G401.6 (cell line): ENCODE measurements at regions not wholly inside any gene's neighbourhood (a gene's known extent, or its start where the extent isn't known, plus 50 kb on each side); places are given as distances from the start of the nearest gene placed in this dataset.
"Not testable (repeated sequence)": the region's sequence is repeated elsewhere in the genome, so short reads cannot be mapped to it uniquely, and the experiment has no call there.

Experiments
- FAIRE-seq: peaks from 2 replicates; lab custom pipeline; 2012; peaks lifted over from hg19 to GRCh38; lab: Jason Lieb, UNC

DNA sequence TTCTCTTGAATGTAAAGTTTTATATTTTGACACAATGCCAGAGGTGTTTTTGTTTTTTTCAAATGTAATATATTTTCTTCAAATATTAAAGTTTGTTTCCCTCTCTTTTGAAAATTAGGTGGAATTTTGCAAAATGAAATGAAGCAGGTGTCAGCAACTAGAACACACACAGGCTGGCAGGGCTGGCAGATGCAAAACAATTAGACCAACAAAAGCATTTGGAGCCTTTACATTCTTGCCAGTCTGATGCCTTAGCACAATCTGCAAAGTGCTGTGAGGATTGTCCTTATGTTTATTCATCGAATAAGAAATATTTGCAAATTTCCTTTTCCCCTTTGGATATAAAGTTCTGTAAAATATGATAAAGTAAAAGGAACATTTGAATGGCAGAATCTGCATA is 1063.9 kb downstream of the CDH9 start:
- FAIRE-seq: no peak

DNA sequence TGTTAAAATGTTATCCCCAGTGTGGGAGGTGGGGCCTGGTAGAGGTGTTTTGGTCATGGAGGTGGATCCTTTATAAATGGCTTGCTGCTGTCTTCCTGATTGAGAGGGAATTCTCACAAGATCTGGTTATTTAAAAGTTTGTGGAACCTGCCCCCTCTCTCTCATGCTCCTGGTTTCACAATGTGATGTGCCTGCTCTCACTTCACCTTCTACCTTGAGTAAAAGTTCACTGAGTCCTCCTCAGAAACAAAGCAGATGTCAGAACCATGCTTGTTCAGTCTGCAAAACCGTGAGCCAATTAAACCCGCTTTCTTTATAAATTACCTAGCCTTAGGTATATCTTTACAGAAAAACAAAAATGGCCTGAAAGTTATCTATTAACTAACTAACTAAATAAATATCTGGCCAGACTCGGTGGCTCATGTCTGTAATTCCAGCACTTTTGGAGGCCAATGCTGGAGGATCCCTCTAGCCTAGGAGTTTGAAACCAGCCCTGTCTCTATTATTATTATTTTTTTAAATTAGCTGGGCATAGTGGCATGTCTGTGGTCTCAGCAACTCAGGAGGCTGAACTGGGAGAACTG is 1067.4 kb downstream of the CDH9 start:
- no peak for FAIRE-seq

DNA sequence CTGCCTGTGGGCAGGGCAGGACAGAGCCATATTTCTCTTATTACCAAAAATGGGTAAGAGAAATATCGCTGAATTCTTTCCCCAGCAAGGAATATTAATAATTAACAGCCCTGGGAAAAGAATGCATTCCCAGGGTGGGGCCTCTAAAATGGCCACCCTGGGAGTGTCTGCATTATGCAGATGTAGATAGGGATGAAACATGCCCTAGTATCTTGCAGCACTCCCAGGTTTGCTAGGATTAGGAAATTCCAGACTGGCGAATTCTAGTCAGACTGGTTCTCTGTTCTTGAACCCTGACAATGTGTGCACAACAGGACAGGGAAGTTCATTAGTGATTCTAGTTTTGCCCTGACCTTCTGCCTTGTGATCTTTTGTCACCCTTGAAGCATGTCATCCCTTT is 1069.3 kb downstream of the CDH9 start:
- FAIRE-seq: not testable (repeated sequence)

DNA sequence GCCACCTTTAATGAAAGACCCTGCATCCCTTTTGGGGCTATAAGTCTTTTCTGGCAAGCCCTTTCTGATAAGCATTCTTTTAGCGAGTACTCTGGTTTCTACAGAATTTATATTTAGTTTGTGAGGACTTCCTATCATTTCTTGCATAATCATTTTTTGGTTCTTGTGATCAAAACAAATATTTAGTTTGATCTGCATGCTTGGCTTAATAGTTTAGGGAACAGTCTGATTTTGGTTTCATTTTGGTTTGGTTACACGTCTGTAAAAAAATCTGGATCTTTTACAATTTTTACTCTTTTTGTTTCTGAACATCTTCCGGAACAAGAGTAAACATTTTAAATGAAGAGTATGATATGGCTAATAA is 1074.4 kb downstream of the CDH9 start:
- no peak for FAIRE-seq

DNA sequence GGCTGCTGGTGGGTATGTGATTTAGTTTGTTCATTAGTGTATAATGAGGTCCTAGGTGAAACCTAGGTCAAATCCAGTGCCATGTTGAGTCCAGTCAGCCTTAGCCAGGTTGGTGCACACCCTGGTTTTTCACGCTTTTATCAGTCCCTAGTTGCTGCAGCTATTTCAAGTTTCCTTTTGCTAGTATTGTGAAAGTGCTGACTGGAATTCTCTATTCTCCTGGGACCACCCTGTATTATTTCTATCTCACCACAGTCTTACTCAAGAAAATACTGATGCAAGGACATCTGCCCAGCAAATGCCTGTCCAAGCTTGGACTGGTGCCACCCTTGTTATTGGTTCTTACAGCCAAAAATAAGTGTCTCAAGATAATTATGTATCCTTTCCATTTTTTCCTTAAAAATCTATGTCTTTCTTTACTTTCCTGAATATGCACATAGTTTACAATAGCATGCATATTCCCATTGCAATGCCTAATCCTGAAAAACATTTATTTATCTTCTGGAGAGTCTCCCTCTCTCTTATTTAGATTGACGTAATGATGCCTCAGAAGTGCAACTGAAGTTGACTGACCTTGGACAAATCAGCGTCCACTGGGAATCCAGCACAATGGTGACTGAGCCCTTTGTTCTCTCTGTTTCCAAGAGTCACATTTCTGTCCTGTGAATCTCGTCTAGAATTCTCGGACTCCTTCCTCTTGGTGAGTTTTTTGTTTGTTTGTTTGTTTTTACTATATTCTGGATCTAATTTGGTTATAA is 1075.0 kb downstream of the CDH9 start:
- FAIRE-seq: no peak

DNA sequence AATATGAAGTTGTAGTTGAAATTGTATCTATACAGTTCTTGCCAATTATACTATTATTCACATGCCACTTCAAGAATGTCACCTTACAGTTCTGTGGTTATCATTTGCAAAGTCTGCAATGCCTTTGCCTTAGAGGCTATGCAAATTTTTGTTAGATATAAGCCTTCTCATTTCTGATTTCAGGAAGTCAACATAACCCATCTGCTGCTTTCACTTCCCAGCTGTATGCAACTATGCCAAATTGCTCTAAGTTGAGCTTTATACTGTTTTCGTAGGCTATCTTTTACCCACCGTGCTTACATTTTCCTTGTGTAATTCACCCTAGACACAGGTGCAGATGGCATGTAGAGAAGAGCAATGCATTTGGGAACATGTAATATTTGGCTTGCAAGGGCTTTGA is 1083.0 kb downstream of the CDH9 start:
- FAIRE-seq: no peak

DNA sequence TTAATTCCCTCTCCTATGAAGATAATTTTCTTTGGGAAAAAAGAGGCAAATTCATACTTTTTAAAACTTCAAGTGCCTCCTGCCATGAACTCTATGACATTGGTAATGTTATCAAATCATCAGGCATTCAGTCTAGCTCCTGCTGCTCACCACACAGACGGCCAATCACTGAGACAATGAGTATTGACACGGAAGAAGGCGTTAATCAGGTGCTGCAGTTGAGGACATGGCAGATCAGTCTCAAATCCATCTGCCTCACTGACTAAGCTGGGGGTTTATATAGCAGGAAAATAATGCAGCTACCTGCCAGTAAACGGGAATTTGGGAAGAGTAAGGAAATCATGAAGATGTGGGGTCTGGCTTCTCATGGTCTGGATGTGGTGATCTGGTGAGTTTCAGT is 1087.7 kb downstream of the CDH9 start:
- FAIRE-seq: no peak

DNA sequence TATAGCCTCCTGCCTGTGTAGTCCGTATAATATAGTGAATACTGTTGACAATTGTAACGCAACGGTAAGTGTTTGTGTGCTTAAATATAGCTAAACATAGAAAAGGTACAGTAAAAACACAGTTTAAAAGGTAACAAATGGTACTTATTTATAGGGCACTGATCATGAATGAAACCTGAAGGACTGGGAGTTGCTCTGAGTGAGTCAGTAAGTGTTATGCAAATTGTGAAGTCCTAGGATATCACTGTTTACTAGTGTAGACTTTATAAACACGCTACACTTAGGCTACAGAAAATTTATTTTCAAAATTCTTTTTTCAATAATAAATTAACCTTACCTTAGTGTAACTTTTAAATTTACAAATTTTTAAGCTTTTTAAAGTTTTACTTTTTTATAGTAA is 1090.1 kb downstream of the CDH9 start:
- FAIRE-seq: peak; percentile 59

DNA sequence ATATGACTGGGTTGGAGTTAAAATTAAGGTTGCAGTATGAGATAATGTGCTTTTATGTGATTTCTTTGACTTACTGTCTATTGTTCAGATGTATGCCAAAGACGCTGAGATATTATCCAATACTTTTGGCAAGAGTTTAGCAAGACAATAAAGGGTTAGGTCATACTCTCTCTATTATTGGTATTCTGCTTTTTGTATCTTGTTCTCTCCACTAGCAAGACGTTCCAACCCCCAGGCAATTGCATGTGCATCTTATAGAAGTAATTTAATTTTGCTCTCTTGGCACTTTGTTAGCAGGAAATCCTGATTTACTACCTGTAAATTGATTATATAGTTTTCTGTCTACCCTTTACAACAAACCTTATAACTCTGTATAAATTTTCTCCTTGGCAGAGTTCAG is 1093.6 kb downstream of the CDH9 start:
- FAIRE-seq: no peak

DNA sequence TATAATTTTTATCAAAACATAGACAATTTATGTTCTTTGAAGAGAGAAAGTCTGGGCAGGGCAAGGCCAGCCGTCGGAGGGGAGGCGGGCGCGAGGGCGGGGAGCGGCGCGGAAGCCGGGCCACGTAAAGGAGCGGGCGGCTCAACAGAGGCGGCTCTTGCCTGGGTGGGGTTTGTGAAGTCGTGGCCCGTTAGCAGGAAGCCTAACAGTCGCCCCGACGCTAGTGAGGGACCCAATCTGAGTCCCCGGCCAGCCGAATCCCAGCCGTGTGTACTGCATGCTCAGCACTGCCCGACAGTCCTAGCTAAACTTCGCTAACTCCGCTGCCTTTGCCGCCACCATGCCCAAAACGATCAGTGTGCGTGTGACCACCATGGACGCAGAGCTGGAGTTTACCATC is 1129.2 kb downstream of the CDH9 start:
- no peak for FAIRE-seq

DNA sequence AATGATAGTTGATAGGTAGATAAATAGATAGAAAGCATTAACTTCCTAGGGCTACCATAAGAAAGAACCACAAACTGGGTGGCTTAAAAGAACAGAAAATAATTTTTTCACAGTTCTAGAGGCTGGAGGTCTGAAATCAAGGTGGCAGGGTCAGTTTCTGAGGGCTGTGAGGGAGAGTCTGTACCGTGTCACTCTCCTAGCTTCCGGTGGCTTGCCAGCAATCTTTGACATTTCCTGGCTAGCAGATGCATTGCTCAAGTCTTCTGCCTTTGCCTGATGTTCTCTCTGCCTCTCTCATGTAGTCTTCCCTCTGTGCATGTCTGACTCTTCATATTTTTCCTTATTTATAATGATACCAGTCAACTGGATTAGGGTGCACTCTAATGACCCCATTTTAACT is 1132.7 kb downstream of the CDH9 start:
- FAIRE-seq: no peak

DNA sequence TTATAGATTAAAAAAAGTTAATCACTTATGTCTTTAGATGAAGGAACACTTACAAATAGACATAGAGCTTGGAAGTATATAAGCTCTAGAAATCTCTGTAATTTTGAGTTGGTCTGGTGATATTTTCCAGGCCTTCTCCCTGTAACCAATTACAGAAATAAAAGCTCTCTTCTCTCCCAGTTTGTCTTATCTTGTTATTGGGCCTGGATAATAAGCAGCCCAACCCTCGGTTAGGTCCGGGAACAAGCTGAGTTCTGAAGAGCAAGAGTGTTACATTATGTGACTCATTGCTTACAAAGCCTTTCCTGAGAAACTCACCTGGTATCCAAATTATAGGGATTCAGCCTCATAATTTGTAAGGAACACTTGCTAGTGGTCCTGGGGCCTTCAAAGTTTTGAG is 1146.2 kb downstream of the CDH9 start:
- FAIRE-seq: no peak

DNA sequence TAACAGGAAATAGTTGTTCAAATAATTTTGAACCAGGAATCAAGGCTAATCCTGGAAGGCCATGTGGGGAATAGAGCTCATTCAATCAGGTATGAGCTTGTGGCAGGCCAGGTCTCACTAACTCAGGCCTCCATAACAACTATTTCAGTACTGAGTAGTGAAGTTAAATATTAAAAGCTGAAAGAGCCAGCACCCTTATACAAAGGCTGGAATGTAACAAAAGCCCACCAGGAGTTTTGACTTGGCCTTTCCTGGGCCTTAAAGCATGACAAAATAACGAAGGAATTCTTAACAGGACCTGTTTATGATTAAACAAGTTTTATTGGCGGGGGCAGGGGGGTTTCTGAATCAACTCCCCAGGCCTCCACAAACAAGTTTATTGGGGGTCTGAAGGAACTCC is 1146.7 kb downstream of the CDH9 start:
- no peak for FAIRE-seq

DNA sequence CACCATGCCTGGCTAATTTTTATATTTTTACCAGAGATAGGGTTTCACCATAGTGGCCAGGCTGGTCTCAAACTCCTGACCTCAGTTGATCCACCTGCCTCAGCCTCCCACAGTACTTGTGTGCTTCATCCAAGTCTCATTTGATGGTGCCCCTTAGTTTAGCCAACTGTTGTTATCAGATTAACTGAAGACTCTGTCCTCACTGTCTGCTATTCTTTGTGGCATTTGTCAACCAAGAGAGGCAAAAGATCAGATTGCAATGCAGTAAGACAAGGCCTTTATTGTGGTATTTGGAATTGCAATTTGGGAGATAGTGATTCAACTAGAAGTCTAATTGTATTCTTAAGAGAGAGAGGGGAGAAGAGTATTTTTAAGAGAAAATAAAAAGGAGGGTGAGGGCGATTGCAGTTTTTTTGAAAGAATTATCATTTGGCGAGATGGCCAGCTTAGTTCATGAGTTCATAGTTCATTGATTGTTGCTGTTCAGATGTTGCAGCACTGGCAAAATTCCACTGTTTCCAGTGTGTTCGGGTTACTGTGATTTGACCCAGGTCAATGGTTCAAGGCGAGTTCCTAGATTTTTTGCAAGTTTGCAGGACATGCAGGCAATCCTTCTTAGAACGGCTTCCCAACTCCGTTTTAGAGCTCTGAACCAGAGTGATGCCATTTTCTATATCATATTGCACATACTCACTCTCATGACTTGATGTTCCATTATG is 1156.9 kb downstream of the CDH9 start:
- no peak for FAIRE-seq

DNA sequence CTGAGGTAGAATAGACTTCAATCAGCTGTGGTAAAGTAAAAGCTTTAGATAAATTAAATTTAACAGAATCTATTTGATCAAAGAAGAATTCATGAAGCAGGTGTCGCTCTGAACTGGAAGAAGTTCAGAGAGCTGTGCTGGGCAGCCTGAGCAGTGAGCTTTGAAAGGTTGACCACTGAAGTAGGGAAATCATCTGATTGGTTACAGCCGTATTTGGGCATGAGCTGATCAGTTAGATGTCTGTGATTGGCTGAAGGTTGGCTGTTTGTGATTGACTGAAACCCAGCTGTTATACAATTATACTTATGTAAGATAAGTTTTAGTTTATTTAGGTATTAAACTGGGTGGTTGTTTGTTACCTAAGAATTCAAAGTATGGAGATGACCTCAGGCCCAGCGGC is 1174.6 kb downstream of the CDH9 start:
- FAIRE-seq: no peak

DNA sequence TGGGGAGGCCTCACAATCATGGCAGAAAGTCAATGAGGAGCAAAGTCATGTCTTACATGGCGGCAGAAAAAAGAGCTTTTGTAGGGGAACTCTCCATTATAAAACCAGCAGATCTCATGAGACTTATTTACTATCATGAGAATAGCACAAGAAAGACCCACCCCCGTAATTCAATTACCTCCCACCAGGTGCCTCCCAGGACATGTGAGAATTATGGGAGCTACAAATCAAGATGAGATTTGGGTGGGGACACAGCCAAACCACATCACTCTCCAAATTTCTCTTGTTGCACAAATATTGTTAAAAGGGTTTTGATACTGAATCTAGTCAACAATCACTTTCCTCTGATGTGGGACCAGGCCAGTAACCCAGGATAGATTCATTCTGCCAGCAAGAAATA is 1176.1 kb downstream of the CDH9 start:
- FAIRE-seq: no peak

DNA sequence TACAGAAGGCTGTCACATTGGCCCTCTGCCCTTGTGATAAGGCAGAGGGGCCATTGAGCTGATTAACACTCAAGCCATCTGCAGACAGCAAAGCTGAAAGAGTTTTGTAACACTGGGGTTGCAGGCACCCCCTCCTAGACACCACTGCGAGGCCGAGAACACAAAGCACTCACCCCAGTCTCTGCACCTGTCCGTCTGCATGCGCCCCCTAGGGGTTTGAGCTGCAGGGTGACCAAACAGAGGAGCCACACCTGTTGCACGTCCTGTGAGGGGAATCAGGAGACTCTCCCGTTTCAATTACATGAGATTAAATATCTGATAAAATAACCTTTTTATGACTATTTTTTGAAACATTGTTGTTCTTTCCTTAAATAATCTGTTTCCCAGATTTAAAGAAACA is 1180.4 kb downstream of the CDH9 start:
- FAIRE-seq: no peak

DNA sequence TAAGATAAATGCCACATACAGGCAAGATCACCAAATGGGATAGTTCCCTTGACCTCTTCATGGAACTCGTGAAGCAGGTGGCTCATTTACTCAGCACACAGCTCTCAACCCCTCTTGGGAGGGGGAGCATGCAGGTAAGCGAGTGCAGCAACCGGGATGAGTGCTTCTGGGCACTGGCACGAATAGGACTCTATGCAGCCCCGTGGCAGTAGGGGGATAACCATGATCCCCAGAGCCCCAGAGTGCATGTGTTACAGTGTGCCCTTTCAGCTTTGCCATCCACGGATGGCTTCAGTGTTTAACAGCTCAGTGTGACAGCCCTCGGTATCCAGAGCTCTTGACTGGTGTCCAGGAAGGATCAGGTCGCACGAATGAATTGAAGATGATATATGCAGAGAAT is 1187.1 kb downstream of the CDH9 start:
- FAIRE-seq: no peak

DNA sequence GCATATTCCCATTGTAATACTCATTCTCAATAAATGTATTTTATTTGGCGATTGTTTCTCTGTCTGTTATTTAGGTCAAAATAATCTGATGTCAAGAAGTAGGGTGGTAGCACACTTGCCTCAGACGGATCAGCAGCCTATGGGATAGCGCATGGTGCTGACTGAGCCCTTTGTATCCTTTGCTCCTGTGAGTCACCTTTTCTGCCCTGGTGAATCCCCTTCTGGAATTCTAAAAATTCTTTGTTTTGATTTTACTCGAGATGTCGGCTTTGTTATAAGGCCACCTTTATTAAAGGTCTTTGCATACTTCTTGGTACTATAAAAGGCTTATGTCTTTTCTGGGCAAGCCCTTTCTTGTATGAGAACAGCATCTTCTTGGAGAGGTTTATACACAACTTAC is 1187.8 kb downstream of the CDH9 start:
- no peak for FAIRE-seq

DNA sequence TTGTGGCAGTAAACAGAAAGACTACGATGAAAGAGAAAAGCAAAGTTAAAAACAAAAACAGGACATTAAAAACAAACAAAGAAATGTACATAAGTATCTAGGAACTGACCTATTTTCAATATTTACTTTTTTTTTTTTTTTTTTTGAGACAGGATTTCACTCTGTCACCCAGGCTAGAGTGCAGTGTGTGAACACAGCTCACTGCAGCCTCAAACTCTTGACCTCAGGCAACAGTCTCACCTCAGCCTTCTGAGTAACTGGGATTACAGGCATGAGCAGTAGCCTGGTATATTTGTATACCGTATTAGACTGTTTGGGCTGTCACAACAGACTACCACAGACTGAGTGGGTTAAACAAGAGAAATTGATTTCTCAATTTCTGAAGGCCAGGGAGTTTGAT is 1189.1 kb downstream of the CDH9 start:
- FAIRE-seq: no peak

DNA sequence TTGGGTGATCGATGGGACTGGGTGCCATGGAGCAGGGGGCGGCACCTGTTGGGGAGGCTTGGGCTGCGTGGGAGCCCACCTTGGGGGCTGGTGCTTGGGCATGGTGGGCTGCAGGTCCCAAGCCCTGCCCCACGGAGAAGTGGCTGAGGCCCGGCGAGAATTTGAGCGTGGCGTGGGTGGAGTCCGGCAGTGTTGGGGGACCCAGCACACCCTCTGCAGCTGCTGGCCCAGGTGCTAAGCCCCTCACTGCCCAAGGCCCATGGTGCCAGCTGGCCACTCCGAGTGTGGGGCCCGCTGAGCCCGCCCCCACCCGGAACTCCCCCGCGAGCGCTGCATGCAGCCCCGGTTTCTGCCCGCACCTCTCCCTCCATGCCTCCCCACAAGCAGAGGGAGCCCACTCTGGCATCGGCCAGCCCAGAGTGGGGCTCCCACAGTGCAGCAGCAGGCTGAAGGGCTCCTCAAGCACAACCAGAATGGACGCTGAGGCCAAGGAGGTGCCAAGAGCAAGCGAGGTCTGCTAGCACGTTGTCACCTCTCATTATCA is 1178.6 kb upstream of the CDH10 start:
- FAIRE-seq: no peak
